GM21447 (cell line): ENCODE measurements at regions not wholly inside any gene's neighbourhood (a gene's known extent, or its start where the extent isn't known, plus 50 kb on each side); places are given as distances from the start of the nearest gene placed in this dataset.
"Not testable (repeated sequence)": the region's sequence is repeated elsewhere in the genome, so short reads cannot be mapped to it uniquely, and the experiment has no call there.

Experiments
- ATAC-seq: cut with Tn5 transposase; IDR thresholded peaks from one replicate; pipeline ENCODE4 v1.9.1; 2021; ENCODE audit not compliant: unreplicated experiment

DNA sequence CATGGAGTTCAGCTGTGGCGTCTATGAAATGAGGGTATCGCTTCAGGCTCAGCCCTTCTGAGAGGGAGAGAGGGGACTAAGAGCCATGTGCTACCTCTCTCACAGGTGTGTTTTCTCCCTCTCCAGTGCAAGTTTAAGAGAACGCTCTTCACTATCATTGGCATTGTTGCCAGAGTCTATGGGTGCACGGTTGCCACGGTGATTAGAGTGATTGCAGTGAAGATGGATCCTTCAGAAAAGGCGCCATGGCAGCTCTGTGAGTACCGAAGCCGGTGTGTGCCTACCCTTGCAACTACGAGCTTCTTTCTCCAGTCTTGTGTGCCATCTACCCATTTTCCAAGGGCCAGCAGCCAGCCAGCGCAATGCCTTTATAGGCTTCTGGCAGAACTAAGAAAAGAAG lies 290.5 kb downstream of the OMA1 start:
- ATAC-seq = no peak

DNA sequence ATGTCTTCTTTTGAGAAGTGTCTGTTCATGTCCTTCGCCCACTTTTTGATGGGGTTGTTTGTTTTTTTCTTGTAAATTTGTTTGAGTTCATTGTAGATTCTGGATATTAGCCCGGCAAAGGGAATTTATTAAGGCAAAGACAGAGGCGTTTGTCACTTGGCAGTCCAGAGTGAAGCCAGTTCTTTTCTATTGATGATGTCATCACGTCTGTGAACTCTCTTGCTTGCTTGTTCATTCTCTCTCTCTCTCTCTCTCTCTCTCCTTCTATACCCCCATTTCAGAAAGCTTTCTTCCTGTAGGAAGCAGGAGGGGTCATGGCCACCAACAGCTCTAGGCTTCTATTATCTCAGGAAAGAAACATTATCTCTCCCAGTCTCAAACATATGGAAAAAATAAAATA lies 291.3 kb downstream of the OMA1 start:
- no peak for ATAC-seq

DNA sequence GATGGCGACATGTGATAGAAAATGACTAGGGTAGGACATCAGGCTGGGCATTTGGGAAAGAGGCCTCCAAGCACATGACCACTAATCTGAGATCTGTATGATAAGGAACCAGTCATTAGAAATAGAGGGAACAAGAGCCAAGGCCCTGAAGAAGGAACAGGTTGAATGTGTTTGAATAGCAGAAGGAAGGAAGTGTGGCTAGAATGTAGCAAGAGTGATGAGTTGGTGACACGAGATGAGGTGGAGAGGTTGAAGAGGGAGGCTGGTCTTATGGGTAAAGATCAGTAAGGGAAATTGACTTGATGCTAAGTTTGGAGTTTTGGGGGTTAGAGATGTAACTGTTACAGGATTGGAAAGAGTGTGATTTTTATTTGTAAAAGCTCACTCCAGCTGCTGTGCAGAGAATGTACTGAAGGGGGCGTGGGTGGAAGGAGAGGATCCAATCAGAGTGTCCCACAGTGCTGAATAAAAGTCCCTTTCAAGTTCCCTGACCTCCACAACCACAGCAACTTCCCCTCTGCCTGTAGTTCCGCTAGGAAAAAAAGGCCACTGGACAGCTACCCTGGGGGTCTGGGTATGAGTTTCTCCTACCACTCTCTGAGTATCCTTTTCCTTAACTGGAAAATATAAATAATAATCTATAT lies 295.0 kb downstream of the OMA1 start:
- no peak for ATAC-seq

DNA sequence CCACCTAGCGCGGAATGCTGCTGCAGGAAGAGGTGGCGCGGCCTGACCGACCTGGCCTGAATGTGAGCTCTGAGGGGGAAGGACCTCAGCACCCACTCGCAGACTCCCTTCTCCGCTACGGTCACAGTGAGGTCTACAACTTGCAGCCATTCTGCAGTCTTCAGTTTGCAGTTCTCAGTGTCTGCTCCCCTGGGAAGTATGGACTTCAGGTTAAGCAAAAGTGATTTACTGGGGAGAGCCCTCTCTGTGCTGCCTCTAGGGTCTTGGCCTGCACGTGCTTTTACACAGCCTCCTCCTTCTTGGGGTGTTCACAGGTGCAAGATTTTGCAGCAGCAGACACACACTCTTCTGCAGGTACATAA lies 296.0 kb downstream of the OMA1 start:
- no peak for ATAC-seq

DNA sequence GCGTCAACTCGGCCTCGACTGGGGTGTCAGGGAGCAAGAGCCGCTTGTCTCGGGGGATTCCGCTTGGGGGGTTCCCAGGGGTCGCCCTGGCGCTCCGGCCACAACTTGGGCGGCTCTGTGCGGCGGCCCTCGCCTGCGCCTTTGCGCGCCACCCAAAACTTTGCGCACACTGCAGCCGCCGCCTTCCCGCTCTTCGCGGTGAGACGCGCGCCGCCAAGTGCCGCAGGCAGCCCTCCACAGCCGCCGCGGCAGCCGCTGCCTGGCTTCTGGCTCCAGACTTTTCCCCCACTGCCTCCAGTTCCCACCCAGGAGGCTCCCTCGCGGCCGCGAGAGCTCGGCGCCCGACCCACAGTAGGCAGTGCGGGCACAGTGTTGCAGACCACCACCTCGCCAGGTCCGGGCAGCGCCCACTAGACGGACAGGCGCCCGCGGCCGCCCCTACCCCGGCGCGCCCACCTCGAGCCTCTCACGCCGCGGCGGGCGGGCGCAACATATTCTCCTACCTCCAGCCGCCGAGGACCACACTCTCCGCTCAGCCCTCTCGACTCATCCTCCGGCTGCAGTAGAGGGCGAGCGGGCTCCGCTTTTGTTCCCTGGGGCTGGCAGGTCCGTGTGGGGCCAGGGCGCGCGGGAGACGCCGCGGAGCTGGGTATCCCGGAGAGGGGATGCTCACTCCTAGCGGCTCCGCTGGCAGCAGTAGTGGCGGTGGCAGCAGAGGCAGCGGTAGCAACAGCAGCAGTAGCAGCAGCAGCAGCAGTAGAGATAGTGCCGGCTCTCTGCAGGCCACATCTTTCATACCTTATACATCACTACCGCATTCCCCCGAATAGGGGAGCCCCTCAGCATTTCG lies 296.6 kb downstream of the OMA1 start:
- no peak for ATAC-seq

DNA sequence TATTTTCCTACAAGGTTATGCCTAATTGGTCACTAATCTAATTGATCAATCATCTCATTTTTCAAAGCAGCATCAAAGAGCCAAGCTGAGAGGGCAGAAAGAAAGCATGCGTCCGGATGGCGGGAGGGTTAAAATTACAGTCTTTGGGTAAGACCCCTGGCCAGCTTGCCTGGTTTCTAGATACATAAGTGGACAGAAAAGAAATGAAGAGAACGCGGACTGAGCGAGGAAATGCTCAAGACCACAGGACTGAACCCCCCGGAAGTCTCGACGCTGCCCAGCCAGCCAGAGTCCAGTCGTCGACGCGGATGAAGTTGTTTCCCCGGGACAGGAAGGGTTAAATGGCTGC lies 297.2 kb downstream of the OMA1 start:
- ATAC-seq = no peak

DNA sequence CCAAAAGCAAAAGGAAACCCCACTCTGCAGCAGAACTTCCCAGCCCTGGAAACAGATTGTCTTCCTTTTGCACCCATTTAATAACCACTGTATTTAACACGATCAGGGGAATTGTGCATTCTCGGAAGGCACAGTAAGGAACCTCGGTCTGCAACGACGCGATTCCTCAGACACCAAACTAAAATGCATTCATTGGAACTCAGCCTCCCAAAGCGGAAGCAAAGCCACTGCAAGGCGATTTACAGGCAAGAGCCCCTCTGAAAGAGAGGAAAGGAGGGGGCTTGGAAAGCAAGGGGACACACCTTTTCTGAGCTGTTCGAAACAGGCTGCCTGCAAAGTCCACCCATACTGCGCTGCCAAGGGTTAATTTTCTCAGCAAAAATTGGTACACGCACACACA lies 297.7 kb downstream of the OMA1 start:
- no peak for ATAC-seq

DNA sequence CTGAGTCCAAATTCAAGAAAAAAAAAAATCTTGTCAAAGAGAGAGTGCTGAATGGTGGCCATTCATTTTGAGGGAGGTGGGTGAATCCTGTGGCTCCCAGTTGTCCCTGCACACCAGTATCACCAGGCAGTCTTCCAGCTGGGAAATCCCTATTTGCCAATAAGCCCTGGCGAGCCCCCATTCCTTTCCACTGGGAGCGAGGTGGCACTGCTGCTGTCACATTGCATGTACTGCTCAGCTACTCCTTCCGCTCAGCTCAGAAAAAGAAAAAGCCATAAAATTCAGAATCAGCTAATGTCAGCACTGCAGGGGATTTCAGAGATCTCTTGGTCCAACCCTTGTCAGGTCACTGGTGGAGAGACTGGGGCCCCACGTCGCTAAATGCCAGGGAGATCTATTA lies 298.5 kb downstream of the OMA1 start:
- no peak for ATAC-seq

DNA sequence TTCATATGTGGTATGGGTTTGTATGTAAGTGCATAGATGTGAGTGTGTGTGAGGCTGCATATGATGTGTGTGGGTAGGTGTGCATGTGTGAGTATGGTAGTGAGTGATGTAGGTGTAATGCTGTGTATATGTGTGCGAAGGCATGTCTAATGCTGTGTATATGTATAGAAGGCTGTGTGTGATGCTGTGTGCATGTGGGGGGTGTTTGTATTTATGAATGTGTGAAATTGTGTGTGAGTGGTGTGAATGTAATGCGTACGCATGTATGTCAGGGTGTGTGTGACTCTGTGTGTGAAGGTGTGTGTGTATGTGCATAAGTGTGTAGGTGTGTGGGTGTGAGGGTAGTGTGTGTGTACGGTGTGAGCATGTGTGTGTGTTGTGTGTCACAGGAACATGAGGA lies 300.0 kb downstream of the OMA1 start:
- ATAC-seq = no peak

DNA sequence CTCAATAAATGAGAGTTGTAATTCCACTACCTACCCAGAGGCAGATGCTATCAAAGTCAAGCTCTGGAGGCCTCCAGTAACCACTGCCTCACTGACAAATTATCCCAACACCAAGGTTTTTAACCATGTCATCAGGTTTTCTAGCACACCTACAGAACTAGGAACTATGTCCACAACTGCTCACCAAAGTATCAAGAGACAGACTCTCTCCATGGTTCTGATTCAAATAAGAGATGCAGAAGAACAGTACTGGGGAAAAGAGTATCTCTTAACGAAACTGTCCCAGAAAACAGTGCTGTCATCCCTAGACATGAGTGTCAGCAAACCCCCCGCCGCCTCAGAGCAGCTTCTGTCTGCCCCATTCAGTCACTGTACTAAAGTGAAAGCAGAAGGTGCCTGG lies 301.7 kb downstream of the OMA1 start:
- ATAC-seq = no peak

DNA sequence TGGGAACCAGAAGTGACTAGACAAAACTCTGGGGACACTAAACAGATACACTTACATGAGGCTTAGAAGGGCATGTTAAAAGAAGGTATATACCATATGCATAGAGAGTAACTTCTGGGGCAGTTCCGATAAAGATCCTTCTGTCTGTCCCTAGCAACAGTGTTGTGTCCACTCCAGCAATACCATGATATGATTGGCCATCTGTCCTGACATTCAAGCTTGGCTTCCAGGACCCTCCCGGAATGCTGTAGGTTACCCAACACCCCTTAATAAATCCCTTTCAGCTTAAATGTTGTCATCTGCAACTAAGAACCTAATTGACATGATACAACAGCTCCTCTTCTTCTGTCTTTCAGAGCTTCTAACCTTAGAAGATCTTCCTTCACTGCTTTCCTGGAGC lies 307.7 kb downstream of the OMA1 start:
- ATAC-seq = no peak

DNA sequence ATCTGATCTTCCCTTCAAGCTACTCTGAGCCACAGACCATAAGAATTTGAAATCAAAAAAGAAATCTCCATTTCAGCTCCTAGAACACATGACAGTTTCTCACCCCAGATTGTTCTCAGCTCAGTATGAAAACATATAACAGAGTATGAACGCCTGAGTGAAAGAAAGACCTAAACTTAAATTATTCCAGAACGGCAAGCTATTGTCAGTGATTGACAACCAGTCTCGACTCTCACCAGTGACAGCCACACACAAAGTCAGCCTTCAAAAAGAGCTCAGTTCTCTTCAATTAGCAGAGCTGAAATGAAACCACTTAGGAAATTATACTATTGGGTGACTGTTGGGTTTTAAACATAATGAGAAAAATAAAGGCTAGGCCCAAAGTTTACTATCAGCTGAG lies 312.8 kb downstream of the OMA1 start:
- ATAC-seq = no peak

DNA sequence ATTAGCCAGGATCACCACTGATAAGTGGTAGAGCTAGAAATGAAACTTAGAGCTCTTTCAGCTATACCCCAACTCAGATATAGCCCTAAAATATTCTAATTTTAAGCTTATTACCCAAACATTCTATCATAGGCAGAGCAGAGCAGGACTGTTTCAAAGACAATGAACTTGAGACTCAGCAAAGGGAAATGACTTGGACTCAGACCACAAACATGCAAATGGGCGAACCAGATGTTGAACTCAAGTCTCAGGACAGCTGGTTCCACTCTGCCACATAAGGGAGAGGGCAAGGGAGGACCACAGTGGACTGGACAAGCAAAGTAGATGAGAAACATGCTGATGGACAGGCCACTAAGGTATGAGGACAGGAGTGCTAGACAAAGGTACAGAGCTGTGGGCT lies 315.3 kb downstream of the OMA1 start:
- no peak for ATAC-seq

DNA sequence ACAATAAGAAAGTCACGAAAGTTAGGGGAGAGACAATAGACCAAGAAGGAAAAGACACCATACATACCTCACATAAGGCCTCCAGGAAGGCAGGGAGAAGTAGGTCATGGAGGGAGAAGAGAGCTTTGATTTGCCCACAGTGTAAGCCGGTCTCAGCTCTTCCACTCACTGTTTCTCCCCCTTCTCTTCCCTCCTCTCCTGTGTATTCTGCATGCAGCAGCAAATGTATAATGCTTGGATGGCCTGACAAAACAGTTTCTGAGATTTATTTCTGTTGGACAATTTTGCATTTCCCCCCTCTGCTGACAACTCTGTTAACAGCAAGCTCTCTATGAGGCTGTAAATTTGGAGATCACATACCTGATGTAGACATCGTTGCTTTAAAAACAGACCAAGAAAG lies 318.9 kb downstream of the OMA1 start:
- ATAC-seq = no peak

DNA sequence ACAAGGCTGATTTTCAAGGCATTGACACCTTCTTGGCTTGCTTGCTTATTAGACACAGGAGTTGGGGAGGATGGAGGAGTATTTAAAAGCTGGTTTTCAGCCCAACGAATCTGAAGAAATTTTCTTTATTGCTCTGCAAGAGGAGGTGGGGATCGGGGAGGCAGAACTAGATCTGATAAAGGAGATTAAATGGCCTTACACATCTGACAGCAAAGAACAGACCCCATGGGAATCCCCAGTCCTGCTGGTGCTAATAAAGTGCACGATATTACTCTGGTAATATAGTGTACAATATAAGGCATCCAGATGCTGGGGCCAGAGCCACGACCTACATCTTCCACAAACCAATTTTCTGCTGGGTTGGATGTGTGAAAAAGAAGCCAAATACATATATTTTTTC lies 323.0 kb downstream of the OMA1 start:
- no peak for ATAC-seq

DNA sequence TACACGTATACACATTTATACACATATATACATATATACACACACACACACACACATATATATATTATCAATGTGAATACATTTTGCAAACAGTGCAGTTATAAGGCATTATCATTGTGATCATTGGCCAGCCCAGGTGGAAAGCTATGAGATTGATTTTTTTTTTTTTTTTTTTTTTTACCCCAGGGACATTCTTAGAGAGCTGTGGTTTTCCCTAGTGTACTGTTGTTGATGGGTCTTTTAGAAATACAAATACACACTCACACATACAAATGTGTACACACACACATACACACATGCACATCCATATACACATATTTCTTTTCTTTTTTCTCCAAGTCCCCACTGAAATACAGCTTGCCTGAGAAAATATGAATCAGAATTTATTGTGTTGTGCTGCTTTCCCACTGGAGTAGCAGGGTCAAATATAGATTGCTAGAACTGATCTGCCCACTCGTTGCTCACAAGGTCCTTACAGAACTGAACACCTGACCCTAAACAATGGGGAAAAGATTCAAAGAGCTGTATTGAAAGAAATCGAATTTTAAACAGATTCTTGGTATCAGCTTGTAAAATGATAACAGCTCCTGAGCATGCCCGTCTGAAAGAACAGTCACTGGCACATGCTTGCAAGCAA lies 325.6 kb downstream of the OMA1 start:
- no peak for ATAC-seq

DNA sequence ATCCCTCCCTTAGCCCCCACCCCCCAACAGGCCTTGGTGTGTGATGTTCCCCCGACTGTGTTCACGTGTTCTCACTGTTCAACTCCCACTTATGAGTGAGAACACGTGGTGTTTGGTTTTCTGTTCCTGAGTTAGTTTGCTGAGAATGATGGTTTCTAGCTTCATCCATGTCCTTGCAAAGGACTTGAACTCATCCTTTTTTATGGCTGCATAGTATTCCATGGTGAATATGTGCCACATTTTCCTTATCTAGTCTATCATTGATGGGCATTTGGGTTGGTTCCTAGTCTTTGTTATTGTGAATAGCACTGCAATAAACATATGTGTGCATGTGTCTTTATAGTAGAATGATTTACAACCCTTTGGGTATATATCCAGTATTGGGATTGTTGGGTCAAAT lies 330.4 kb downstream of the OMA1 start:
- ATAC-seq = not testable (repeated sequence)

DNA sequence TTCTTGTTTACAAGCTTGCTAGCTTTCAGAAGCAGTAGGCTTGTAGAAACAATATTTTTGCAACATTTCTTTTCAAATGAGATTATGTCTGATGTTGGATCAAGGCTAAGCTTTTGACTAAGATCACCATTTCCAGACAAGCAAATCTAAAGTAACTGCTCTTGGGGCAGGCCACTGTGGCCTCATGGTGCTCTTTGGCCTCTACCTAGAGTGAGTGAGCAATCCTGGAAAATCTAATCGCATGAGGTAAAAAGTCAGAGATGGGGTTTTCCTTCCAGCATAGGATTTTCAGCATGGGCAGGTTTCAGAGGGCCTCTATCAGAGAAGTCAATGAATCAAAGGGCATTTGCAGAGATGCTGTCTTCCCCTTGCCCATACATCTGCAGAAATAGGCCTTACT lies 331.9 kb downstream of the OMA1 start:
- no peak for ATAC-seq

DNA sequence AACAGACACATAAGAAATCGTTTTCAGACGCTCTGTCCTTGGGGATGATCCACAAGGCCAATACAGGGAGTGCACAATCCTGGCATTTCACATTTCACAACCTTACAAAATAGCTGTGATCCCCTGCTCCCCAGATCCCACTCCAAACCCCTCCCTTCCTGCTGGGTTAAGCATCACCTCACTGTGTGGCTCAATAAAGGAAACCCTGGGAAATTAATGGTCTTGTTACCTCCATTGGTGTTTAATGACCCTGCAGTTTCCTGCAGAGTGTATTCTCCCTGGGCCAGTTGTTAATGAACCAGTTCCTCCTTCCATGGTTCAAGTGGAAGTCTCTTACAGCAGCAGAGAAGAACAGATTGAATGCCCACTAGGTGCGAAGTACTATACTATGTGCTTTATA lies 334.7 kb downstream of the OMA1 start:
- no peak for ATAC-seq

DNA sequence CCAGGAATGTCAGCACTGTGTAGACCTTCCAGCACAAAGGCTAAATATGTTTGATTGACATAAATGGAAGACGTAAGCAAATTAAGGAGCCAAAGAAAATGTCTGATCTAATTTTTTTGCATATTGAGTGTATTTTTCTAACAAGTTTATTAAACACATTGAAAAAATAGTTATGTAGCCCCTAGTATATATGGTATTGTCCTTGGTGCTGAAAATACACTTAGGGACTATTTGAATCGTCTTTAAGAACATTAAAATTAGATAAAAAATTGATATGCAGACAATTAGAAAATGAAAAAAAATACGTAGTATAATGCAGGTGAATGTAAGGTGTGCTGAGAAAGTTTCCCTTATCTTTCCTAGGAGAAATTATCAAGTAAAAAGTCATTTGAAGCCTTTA lies 337.0 kb downstream of the OMA1 start:
- ATAC-seq = no peak

DNA sequence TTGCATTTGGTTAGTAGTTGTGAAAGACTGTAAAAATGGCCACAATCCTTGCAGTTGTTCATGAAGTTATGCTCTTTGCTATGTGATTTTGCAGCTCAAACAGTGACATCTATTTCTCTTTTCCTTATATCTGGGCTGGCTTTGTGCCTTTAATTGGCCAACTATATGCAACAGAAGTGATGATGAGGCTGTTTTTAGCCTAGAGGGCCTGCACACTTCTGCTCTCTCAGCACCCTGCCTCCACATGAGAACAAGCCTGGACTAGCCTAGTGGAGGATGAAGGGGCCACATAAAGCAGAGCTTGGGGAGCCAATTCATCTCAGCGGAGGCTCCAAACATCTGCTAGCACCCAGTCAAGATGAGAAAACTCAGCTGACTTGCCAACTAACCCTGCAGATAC lies 339.8 kb downstream of the OMA1 start:
- ATAC-seq = no peak

DNA sequence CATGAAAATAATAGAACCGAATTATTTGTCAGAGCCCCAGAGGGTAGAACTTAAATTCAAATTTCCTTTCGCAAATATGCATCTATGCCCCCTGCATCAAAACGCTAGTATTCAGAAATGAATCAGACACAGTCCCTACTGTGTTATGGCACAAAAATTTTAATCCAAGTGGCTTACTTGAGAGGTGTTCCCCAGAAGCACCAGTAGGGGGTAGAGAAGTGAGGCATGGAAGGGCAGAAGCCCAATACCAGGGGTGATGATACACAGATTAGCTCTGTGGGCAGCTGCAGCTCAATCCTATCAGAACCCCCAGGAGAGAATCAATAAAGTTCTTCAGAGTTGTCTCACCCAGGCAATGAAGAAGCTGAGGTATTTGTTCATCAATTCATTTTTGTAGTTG lies 342.2 kb downstream of the OMA1 start:
- no peak for ATAC-seq
